ENCODE measurements at regions not wholly inside any gene's neighbourhood (a gene's known extent, or its start where the extent isn't known, plus 50 kb on each side); places are given as distances from the start of the nearest gene placed in this dataset.
"Not testable (repeated sequence)": the region's sequence is repeated elsewhere in the genome, so short reads cannot be mapped to it uniquely, and the experiment has no call there.

DNA sequence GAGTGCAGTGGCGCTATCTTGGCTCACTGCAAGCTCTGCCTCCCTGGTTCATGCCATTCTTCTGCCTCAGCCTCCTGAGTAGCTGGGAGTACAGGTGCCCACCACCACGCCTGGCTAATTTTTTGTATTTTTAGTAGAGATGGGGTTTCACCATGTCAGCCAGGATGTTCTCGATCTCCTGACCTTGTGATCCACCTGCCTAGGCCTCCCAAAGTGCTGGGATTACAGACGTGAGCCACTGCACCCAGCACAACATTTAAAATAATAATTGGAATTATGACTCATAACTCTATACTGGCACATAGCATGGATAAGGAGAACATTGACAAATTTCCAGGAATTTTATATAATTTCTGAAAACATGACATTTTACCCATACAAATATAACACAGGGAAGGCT is 54.2 kb downstream of the DBET start:
- intact Hi-C loops (cut with DNase I); DNase-seq; H3K27ac ChIP-seq; H3K4me3 ChIP-seq; H3K36me3 ChIP-seq; H3K9ac ChIP-seq (ENCODE audit: low read depth in 2 of 2, low read length in 2 of 2); H3K4me1 ChIP-seq; H3K27me3 ChIP-seq; H3K9me3 ChIP-seq: not testable (repeated sequence)

DNA sequence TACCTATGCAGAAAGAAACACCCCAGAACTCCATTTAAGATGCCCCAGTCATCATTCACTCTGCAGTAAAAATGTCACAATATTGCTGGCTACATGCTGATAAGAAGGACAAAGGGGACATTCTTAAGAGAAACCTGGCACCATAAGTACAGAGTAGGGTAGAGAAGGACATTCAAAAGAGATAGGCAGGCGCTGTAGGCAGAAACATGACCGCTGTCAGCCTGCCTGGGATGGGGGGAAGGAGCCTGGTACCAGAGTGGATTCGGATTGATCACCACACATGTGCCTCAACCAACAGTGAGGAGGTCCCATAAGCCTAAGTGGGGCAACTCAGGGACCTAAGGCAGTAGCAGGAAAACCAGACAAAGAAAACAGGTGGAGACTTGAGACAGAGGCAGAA is 54.1 kb upstream of the DUX4 start:
- H3K4me3 ChIP-seq; intact Hi-C loops (cut with DNase I); H3K27me3 ChIP-seq; H3K4me1 ChIP-seq; DNase-seq; H3K36me3 ChIP-seq; H3K27ac ChIP-seq; H3K9me3 ChIP-seq; H3K9ac ChIP-seq (ENCODE audit: low read depth in 2 of 2, low read length in 2 of 2): not testable (repeated sequence)

DNA sequence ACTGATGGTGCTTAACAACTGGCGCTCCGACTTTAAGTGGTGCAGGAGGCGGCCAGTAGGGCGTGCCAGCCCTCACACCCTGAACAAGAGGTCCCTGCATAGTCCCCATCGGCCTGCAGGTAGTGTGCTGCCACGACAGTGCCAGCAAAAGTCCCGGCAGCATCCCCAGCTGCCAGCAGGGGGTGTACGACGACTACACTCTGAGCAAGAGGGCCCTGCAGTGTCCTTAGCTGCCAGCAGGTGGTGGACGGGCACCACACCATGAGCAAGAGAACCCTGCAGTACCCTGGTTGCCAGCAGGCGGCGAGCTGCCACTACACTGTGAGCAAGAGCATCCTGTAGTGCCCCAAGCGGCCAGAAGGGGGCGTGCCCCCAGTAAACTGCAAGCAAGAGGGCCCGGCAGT is 53.5 kb upstream of the DUX4 start:
- DNase-seq: peak; percentile 12

DNA sequence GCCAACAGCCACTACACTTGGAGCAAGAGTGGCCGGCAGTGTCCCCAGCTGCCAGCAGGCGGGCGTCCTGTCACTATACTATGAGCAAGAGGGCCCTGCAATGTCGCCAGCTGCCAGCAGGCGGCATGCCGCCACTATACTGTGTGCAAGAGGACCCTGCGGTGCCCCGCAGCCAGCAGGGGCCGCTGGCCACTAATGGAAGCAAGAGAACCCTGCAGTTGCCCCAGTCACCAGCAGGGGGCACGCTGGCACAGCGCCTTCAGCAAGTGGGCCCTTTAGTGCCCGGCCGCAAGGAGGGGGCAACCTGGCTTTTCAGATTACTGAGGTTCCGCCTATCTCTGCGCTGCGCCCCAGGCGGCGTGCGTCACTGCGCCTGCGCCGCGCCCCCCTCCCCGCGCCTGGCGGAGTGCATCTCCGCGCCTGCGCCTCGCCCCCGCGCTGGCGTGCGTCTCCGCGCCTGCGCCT is 53.0 kb upstream of the DUX4 start:
- H3K4me3 ChIP-seq; H3K9me3 ChIP-seq; H3K36me3 ChIP-seq; H3K9ac ChIP-seq (ENCODE audit: low read depth in 2 of 2, low read length in 2 of 2); H3K4me1 ChIP-seq; intact Hi-C loops (cut with DNase I); H3K27ac ChIP-seq; H3K27me3 ChIP-seq: not testable (repeated sequence)
- DNase-seq: peak; percentile 16

More for the DNA sequence above, 53.5 kb upstream of the DUX4 start:
- H3K9me3 ChIP-seq; H3K36me3 ChIP-seq; H3K4me1 ChIP-seq; H3K27ac ChIP-seq; H3K4me3 ChIP-seq; H3K27me3 ChIP-seq; H3K9ac ChIP-seq (ENCODE audit: low read depth in 2 of 2, low read length in 2 of 2); intact Hi-C loops (cut with DNase I): not testable (repeated sequence)

DNA sequence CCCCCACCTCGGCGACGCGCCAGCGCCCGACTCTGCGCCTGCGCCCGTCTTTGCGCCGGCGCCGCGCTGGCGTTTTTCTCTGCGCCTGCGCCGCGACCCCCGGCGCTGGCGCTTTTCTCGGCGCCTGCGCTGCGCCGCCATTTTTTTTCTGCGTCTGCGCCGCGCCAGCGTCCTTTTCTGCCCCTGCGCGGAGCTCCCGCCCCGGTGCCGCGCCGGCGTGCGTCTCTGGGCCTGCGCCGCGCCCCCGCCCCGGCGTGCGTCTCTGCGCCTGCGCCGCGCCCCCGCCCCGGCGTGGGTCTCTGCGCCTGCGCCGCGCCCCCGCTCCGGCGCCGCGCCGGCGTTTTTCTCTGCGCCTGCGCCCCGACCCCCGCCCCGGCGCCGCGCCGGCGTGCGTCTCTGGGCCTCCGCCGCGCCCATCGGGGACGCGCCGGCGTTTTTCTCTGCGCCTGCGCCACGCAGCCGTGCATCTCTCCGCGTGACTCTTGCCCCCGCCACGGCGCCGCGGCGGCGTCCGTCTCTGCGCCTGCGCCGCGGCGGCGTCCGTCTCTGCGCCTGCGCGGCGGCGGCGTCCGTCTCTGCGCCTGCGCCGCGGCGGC is 52.4 kb upstream of the DUX4 start:
- H3K4me3 ChIP-seq; H3K9ac ChIP-seq (ENCODE audit: low read depth in 2 of 2, low read length in 2 of 2); H3K27me3 ChIP-seq; intact Hi-C loops (cut with DNase I); H3K4me1 ChIP-seq; H3K27ac ChIP-seq; DNase-seq; H3K9me3 ChIP-seq; H3K36me3 ChIP-seq: not testable (repeated sequence)

DNA sequence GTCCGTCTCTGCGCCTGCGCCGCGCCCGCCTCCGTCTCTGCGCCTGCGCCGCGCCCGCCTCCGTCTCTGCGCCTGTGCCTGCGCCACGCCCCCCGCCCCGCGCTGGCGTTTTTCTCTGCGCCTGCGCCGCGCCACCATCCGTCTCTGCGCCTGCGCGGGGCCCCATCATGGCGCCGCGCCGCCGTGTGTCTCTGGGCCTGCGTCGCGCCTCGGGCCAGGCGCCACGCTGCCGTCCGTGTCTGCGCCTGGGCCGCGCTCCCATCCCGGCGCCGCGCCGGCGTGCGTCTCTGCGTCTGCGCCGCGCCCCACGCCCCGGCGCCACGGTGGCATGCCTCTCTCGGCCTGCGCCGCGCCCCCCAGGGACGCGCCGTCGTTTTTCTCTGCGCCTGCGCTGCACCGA is 51.8 kb upstream of the DUX4 start:
- intact Hi-C loops (cut with DNase I): no loop called here
- no peak for DNase-seq

DNA sequence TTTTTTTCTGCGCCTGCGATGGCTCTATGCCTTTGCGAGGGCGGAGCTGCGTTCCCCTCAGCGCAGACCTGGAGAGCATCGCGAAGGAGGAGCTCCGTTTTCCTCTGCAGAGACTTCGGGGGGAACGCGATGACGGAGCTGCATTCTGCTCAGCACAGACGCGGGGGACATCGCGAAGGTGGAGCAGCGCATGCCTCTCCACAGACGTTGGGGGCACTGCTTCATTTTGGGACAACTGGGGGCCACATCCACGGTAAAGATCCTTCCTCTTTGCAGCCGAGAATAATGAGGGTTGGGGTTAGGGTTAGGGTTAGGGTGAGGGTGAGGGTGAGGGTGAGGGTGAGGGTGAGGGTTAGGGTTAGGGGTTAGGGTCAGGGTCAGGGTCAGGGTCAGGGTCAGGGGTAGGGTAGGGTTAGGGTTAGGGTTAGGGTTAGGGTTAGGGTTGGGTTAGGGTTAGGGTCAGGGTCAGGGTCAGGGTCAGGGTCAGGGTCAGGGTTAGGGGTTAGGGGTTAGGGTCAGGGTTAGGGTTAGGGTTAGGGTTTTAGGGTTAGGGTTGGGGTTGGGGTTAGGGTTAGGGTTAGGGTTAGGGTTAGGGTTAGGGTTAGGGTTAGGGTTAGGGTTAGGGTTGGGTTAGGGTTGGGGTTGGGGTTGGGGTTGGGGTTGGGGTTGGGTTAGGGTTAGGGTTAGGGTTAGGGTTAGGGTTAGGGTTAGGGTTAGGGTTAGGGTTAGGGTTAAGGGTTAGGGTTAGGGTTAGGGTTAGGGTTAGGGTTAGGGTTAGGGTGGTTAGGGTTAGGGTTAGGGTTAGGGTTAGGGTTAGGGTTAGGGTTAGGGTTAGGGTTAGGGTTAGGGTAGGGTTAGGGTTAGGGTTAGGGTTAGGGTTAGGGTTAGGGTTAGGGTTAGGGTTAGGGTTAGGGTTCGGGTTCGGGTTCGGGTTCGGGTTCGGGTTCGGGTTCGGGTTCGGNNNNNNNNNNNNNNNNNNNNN is 51.1 kb upstream of the DUX4 start:
- H3K9me3 ChIP-seq; H3K4me1 ChIP-seq; H3K27me3 ChIP-seq; H3K4me3 ChIP-seq; H3K36me3 ChIP-seq; H3K27ac ChIP-seq; intact Hi-C loops (cut with DNase I); H3K9ac ChIP-seq (ENCODE audit: low read depth in 2 of 2, low read length in 2 of 2): not testable (repeated sequence)
- DNase-seq: peak; percentile 20

More for the DNA sequence above, 51.8 kb upstream of the DUX4 start:
- TF ChIP-seq, protein P1, sequence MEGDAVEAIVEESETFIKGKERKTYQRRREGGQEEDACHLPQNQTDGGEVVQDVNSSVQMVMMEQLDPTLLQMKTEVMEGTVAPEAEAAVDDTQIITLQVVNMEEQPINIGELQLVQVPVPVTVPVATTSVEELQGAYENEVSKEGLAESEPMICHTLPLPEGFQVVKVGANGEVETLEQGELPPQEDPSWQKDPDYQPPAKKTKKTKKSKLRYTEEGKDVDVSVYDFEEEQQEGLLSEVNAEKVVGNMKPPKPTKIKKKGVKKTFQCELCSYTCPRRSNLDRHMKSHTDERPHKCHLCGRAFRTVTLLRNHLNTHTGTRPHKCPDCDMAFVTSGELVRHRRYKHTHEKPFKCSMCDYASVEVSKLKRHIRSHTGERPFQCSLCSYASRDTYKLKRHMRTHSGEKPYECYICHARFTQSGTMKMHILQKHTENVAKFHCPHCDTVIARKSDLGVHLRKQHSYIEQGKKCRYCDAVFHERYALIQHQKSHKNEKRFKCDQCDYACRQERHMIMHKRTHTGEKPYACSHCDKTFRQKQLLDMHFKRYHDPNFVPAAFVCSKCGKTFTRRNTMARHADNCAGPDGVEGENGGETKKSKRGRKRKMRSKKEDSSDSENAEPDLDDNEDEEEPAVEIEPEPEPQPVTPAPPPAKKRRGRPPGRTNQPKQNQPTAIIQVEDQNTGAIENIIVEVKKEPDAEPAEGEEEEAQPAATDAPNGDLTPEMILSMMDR (IDR thresholded peaks at IDR 0.05): no peak
- Histone ChIP-seq H3K27ac (no peak overlapping the region), H3K36me3 (no peaks in the 10 kb centered on the region), H3K9me3 (no peaks in the 10 kb centered on the region), H3K9ac (ENCODE audit: low read depth in 2 of 2, low read length in 2 of 2) (no peak overlapping the region), H3K4me3 (no peak overlapping the region), H3K4me1 (no peaks in the 10 kb centered on the region), H3K27me3 (no peaks in the 10 kb centered on the region)
